SK-N-DZ (cell line): ENCODE measurements at regions not wholly inside any gene's neighbourhood (a gene's known extent, or its start where the extent isn't known, plus 50 kb on each side); places are given as distances from the start of the nearest gene placed in this dataset.
"Not testable (repeated sequence)": the region's sequence is repeated elsewhere in the genome, so short reads cannot be mapped to it uniquely, and the experiment has no call there.

ENCODE experiments used
- DNase-seq: peaks from one replicate; pipeline ENCODE4 v3.0.0-alpha.2; 2015; ENCODE audit warnings: low spot score

DNA sequence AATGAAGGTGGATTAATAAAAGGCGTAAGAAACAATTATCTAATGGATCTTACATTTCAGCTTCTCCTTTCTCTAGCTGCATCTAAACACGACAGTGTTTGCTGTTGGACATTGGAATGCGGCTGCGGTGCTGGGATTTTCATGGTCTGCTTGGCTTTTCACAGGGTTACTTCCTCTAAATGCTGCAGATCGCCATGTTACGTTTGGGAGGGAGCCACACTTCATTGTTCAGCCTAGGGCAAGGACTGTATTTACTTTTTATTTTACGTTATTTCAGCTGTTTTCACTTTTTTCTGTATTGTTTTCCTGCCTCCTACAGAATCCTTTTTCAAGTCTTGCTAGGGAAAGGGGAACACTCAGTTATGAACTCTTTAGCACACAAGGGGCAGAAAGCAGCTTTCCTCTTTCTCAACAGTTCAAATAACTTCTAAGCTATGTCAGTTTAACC, 97.9 kb upstream of the MTHFD1L start:
- no peak for DNase-seq

DNA sequence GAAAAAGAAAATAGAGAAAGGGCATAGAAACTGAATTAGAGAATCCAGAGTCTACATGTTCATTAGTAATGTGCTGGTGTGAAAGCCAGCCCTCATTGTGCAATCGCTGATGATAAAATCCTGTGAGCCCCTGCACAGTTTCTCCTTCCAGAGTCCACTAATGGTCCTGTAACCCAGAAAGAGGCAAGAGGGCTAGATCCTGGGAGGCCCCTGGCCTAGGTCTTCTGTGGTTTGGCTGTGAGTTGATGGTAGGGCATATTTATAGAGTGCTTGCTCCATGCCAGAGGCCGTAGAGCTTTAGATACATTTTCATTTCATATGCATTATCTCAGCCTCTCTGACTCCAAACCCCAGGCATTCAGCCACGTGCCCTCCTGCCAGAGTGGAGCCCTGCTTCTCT, 94.9 kb upstream of the MTHFD1L start:
- no peak for DNase-seq

DNA sequence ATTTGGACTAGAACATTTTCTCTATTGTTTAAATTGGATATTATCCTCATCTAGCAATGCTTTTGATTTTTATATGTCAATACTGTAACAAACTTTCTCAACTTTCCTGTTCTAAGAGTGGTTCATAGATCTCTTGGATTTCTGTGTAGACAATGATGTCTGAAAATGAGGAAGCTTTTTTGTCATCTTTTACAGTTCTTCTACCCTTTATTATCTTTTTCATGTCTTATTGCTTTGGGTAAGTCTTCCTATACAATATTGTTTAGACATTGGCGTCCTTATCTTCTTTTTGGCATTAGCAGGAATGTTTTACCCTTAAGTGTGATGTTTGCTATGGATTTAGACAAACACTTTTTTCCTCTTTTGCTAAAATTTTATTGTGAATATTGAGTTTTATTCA, 91.5 kb upstream of the MTHFD1L start:
- DNase-seq, result no peak

DNA sequence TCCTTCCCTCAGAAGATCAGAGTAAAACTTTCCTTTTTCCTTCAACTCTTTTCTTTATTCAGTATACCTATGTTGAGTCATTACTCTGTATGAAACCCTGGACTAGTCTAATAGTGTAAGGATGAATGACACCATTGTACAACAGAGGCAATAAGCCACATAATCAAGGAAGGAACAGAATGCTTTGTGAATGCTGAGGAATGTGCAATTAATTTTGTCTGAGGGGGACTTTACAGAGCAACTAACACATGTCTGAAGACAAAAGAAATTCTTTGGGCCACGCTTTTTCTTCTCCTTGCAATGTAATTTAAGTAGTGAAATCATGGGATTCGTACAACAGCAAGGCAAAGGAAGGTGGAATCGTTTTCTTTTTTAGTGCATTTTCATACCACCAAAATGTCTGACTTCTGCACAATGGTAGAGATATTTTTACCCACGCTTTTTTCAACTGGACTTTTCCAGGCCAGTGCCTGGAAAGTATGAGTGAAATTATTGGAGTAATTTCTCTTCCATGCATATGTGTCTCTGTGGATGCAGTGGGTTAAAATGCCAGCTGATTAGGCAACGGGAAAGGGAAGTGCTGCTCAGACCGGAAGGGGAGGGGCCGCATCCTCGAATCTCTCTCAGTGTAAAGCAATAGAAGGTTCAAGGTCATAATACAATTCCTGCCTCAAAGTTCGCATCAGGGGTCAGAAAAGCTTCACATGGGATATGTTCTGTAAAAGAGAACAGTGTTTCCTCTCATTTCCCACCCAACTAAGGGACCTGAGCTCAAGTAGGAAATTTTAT, 89.9 kb upstream of the MTHFD1L start:
- DNase-seq, result no peak

DNA sequence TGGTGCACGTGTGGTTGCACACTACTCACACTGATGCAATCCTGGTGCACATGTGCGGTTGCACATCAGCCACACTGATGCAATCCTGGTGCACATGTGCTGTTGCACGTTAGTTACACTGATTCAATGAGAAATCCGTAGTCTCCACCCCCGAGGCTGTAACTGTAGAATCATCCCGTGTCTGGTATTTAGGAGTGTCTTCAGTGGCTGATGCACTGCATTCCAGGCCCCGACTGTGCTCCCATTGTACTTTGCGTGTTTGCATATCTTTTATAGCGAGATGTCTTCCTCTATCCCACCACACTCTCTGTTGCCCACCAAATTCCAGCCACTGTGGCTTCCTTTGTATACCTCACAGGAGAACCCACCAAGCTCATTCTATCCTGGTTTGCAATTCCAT, 87.8 kb upstream of the MTHFD1L start:
- DNase-seq, result no peak

DNA sequence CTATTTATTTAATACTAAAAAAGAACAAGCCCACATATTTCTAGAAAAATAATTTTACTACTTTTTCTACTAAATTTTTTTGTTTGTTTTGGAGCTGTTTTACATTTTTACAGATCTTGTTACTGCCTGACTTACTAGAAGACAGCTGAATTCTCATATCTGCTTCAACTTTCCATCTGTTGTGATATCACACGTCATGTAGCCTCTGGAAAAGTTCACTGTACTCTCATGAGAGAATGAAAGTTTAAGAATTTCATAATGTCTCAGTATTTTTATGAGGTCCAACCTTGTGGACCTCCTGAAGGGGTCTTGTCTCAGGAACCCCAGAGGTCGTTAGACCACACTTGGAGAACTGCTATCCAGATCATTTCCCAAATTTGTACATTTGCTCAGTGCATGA, 81.7 kb upstream of the MTHFD1L start:
- DNase-seq, result no peak

DNA sequence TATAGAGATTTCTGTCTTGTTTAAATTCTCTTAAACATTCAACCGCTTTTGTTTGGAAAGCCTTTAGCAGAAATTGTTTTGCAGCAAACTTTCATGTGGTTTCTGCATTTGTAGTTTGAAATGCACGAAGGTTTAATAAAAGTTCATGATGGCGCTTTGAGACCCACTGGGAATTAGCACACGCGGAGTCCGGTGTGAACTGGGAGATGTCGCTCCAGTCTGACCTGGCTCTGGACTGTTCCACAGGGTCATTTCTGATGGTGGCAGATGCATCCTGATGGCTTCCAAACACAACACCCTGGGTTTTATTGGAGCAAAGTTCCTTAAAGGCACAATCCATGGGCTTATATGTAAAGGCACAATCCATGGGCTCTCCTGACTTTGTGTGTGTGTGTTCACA, 78.1 kb upstream of the MTHFD1L start:
- DNase-seq, result no peak

DNA sequence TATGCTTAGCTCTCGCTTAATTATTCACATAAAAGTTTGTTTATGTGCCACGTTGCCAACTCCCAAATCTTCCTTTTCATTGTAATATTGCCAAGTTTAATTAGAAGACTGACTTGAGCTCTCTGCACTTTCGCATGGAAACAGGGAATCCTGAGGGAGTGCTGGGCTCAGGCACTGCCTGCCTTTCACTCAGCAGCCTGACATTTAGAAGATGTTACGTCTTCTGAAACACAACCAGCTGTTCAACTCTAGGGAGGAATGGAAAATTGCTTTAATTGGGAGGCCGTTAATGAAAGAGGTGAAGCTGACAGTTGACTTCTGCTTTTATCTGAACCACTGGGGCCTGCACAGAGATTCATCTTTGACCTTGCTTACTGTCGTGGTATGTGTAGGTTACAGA, 77.4 kb upstream of the MTHFD1L start:
- DNase-seq, result no peak

DNA sequence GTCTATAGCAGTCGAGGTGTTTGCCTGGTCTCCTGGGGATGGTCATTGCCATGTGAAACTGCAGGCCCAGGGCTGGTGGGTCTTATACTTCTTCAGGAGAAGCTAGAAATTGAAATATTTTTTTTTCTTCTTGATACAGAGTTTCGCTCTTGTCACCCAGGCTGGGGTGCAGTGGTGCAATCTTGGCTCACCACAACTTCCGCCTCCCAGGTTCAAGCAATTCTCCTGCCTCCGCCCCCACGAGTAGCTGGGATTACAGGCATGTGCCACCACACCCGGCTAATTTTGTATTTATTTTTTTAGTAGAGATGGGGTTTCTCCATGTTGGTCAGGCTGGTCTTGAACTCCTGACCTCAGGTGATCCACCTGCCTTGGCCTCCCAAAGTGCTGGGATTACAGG, 75.6 kb upstream of the MTHFD1L start:
- not testable (repeated sequence) for DNase-seq

DNA sequence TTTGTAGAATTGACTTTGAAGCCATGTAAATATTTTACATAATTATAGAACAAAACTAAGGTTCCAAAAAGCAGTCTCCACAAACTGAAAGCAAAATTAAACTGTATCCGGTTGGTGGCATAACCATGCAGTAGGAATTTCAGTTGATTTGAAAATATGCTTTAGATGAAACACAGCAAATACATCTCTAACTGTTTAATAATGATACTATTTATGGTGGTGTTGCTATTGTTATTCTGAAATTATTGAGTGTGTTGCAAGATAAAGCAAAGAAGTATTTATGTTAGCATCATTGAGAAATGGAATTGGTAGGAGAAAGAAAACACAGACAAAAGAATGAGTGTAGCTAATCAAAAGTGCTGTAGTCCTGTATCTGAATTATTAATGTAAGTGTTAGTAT, 73.8 kb upstream of the MTHFD1L start:
- no peak for DNase-seq

DNA sequence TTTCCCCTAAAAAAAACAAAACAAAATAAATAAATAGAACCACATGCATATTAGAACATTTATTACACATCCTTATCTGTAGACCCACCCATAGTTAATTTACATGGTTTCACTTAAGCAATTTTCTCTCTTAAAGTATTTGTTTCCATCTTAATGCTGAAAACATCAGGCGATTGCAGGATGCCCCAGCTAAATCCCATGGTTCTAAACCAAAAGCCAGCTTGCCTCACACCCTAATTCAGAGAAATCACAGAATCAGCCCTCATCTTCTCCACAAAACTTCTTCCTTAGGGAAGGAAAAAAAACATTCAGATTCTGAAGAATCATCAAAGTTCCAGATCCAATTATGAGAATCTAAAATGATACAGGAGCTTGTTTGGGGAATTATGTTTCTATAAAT, 67.6 kb upstream of the MTHFD1L start:
- no peak for DNase-seq

DNA sequence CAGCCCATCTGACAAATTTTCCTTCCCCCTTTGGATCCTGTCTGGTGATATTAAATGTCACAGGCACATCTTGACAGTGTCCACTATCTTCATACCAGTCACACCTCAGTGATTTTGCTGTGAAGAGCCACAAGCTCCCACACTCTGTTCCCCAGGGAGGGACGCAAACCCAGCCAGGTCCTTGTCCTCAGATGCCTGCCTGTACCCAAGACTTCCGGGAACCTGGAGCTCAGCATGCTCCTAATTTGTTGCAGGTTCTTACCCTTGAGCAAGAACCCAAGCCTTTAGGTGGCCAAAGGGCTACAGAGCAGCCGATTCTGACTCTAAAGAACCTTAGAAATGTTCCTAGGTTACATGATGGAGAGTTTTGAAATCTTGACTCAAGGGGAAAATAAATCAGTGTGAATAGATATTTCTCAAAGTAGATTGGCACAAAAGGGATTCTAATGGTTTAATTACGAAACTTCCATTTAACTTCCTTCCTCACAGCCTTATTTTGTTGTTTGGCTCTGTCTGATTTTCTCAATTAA, 66.2 kb upstream of the MTHFD1L start:
- no peak for DNase-seq

DNA sequence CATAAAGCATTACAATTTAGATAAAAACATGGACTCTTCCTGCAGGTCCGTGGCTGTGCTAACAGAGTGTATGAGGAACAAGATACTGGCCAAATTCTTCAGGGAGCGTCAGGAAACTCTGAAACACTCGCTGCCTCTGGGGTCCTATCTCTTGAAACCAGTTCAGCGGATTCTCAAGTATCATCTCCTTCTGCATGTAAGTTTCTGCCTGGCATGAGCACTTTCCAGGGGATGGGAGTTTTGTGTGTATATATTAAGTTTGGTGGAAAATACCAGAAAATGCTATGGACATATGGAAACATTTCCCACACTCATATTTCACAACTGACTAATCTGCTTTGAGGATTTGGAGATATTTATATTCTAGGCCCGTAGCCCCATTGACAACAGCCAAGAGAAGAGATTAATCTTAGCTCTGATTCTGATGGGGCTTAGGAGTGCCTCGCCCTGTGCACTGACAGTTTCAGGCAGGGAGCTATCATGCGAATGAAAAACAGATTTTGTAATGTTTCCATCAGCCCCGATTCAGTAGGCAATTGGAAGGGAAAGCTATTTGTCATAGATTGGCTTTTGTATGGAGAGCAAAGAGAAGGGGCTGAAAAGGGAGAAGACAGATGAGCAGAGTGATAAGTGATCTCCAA, 64.7 kb upstream of the MTHFD1L start:
- DNase-seq, result no peak

DNA sequence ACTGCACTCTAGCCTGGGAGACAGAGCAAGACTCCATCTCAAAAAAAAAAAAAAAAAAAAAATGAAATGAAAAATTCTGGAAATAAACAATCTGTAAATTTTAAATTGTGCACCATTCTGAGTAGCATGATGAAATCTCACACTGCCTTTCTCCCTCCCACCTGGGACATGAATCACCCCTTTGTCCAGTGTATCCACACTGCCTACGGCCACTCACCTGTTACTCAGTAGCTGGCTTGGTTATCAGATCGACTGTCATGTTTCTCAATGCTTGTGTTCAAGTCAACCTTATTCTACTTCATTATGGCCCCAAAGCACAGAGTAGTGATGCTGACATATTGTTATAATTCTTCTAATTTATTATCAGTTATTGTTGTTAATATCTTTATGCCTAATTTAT, 58.7 kb upstream of the MTHFD1L start:
- no peak for DNase-seq

DNA sequence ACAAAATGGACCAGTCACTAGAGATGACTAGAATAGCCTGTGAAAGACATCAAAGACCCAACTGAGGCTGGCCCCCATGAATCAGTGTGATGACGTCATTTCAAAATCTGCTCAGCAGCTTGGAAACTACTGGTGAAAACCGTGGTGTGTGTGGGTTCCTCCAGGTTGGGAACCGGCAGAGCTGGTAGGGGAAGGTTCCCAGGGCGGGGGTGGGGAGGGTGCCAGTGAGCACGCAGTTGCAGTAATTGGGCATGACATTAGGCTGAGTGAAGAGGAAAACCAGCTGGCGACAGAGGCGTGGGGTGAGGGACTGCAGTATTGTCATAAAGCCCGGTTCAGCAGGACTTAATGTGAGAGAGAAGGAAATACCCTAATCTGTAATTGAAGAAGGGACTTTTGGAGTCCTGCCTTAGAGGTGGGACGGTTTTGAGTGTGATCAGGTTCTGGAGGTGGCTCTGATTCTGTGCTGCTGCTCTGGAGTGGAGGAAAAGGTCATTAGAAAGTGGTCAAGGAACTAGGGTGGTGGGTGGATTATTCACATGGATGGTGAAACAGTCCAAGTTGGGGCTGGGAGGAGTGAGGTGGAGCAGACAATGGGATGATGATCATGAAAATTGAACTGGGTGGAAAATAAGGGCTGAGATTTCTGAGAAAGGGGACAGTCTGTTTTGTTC, 52.0 kb upstream of the MTHFD1L start:
- no peak for DNase-seq

DNA sequence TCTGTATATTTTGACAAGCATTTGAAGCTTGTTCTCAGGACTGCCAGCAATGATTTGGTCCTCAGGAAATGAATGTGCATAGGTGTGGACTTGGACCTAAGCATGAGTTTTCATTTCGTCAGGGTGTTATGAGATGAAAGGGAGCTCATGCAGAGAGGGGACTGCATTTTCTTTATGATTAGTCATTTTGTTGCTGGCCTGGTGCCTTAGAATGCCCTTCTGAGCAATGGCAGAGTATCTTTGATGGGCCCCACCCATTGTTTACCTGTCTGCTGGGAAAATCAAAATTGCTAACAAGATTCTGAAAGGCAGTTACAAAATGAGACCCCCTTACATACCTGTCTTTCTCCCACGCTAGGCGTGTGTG, 51.5 kb upstream of the MTHFD1L start:
- no peak for DNase-seq
